Thyroid gland (tissue), 4 donors: ENCODE measurements at regions not wholly inside any gene's neighbourhood (a gene's known extent, or its start where the extent isn't known, plus 50 kb on each side); places are given as distances from the start of the nearest gene placed in this dataset.

ENCODE experiments used
- DNase-seq, 2 donors: peaks; one replicate each; pipeline ENCODE4 v3.0.0-alpha.2; 2019
- H3K27ac ChIP-seq, 3 donors: fragments of 200-600 bp; sonication (generic); 1 replicate in 2 of 3; 2 replicates in 1 of 3; pipeline ENCODE4 v1.5.1; 2016 to 2019; ENCODE audit warnings: mild to moderate bottlenecking in 1 of 3, moderate library complexity in 1 of 3
- H3K27me3 ChIP-seq: fragments of 200-600 bp; sonication (generic); one replicate; pipeline ENCODE4 v1.5.1; 2019
- H3K36me3 ChIP-seq, 2 donors: fragments of 200-600 bp; sonication (generic); one replicate each; pipeline ENCODE4 v1.5.1; 2016 to 2019
- H3K4me1 ChIP-seq, 2 donors: fragments of 200-600 bp; sonication (generic); one replicate each; pipeline ENCODE4 v1.5.1; 2017 to 2019
- H3K4me3 ChIP-seq, 3 donors: fragments of 200-600 bp; sonication (generic); replicated peaks in 1 of 3; 1 replicate in 2 of 3; 2 replicates in 1 of 3; pipeline ENCODE4 v1.5.1; 2016; ENCODE audit warnings: mild to moderate bottlenecking in 1 of 3
- H3K9me3 ChIP-seq: fragments of 200-600 bp; sonication (generic); one replicate; pipeline ENCODE4 v1.5.1; 2017
- POLR2A ChIP-seq, 2 donors: fragments of 450-650 bp; IDR thresholded peaks; one replicate each; pipeline ENCODE4 v1.6.1; 2017; ENCODE audit warnings: antibody characterized with exemption in 2 of 2, mild to moderate bottlenecking in 2 of 2, moderate library complexity in 1 of 2
- WGBS, 2 donors: methylation state at CpG; one replicate each; pipeline ENCODE4 v1.1.5; 2017; 5-methylcytosine and 5-hydroxymethylcytosine counted together
- intact Hi-C: fragments of 100-400 bp; cut with DNase I; formaldehyde crosslinking; loops from one replicate; pipeline ENCODE4 v1.15.1; 2023
- TF ChIP-seq, protein P1 (sequence below), 6 experiments: fragments of 200-600 bp in 3 of 6; fragments of 450-650 bp in 3 of 6; sonication (generic) in 3 of 6; IDR thresholded peaks; one replicate each; pipeline ENCODE4 v1.5.1; 2016 to 2019; ENCODE audit warnings: antibody characterized with exemption in 6 of 6, mild to moderate bottlenecking in 2 of 6, inconsistent platforms in 1 of 6, moderate library complexity in 1 of 6

DNA sequence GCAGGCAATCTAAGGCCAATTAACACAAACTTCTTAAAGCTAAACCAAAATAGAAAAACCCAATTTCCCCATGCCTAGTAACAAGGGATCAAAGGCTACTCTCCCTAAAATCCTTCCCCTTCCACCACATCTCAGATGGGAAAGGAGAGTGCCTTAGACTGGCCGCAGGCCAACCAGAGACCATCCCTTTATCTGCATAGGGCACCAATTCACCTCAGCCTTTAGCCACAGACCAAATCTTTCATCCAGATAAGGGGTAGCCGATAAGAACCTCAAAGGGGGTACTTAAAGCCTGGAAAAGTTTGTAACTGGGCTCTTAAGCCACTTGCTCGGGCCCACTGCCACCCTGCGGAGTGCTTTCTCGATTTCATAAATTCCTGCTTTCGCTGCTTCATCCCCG, 68.3 kb downstream of the TEX13C start:
- TF ChIP-seq POLR2A (IDR thresholded peaks at IDR 0.05): no peak
- TF ChIP-seq, protein P1, sequence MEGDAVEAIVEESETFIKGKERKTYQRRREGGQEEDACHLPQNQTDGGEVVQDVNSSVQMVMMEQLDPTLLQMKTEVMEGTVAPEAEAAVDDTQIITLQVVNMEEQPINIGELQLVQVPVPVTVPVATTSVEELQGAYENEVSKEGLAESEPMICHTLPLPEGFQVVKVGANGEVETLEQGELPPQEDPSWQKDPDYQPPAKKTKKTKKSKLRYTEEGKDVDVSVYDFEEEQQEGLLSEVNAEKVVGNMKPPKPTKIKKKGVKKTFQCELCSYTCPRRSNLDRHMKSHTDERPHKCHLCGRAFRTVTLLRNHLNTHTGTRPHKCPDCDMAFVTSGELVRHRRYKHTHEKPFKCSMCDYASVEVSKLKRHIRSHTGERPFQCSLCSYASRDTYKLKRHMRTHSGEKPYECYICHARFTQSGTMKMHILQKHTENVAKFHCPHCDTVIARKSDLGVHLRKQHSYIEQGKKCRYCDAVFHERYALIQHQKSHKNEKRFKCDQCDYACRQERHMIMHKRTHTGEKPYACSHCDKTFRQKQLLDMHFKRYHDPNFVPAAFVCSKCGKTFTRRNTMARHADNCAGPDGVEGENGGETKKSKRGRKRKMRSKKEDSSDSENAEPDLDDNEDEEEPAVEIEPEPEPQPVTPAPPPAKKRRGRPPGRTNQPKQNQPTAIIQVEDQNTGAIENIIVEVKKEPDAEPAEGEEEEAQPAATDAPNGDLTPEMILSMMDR (IDR thresholded peaks at IDR 0.05): no peak
- no peak overlapping the region for H3K4me3 ChIP-seq
- no peak overlapping the region for H3K27ac ChIP-seq
- 68 to 80% methylated on average over 7 of the region's 7 CpGs for WGBS, 2 donors
- DNase-seq: no peak
- H3K27me3 ChIP-seq: no peaks in the 10 kb centered on the region
- H3K9me3 ChIP-seq: no peaks in the 10 kb centered on the region
- intact Hi-C loops: no loop called here
- H3K36me3 ChIP-seq: no peaks in the 10 kb centered on the region
- H3K4me1 ChIP-seq: no peaks in the 10 kb centered on the region

GRCh38 chrX:125394449-125394848, 74.8 kb downstream of the TEX13C start:
- intact Hi-C loops: no loop called here
- DNase-seq: no peak
- Histone ChIP-seq H3K4me3 (no peak overlapping the region), H3K27ac (no peak overlapping the region), H3K36me3 (no peaks in the 10 kb centered on the region), H3K4me1 (no peaks in the 10 kb centered on the region), H3K9me3 (no peaks in the 10 kb centered on the region), H3K27me3 (no peaks in the 10 kb centered on the region)
- WGBS, 2 donors: 76 to 79% methylated on average over 4 of the region's 4 CpGs
- TF ChIP-seq, protein P1 (IDR thresholded peaks at IDR 0.05): no peak
- no peak for TF ChIP-seq POLR2A (IDR thresholded peaks at IDR 0.05)

DNA sequence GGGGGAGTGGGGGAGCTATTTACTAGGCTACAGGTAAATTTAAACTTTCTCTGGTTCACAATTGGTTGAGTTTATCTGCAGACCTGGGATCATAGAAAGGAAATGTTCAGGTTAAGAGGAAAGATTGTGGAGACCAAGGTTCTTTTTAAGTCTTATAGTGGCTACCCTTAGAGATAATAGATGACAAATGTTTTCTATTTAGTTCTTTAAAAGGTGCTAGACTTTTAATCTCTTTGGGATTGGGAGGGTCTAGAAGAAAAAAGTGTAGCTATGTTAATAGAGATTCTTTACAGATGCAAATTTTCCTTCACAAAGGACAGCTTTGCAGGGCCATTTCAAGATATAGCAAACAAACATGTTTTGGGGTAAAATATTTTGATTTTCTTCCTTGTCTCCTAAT, 76.0 kb downstream of the TEX13C start:
- Histone ChIP-seq H3K36me3 (no peaks in the 10 kb centered on the region), H3K27me3 (no peaks in the 10 kb centered on the region), H3K9me3 (no peaks in the 10 kb centered on the region), H3K4me1 (no peaks in the 10 kb centered on the region), H3K4me3 (no peak overlapping the region), H3K27ac (no peak overlapping the region)
- no peak for TF ChIP-seq POLR2A (IDR thresholded peaks at IDR 0.05)
- TF ChIP-seq, protein P1 (IDR thresholded peaks at IDR 0.05): no peak
- intact Hi-C loops: no loop called here
- no peak for DNase-seq

DNA sequence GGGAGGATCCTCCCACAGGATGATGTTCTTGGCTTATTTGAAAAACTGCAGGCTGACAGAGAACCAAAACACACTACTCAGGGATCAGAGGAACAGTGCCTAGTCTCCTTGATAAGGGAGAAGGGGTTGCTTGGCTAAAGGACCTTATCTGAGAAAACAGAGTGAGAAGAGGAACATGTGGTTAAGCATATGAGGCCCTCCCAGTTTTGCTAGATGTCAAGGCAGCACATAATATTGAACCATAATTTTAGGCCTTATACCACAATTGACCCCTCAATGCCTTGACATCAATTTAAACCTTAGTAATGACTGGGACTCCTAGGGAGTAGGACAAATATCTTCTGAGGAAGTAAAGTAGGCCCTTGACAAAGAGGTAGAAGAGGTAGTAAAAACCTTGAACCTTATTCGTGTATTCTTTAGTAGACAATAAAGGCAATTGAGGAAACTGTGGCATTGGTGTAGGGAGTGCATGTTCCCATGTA, 79.3 kb downstream of the TEX13C start:
- intact Hi-C loops: no loop called here
- Histone ChIP-seq H3K4me3 (no peak overlapping the region), H3K27me3 (no peaks in the 10 kb centered on the region), H3K4me1 (no peaks in the 10 kb centered on the region), H3K9me3 (no peaks in the 10 kb centered on the region), H3K27ac (no peak overlapping the region), H3K36me3 (no peaks in the 10 kb centered on the region)
- WGBS, 2 donors: 73 to 100% methylated on average over 1 of the region's 1 CpG
- TF ChIP-seq, protein P1 (IDR thresholded peaks at IDR 0.05): no peak
- TF ChIP-seq POLR2A (IDR thresholded peaks at IDR 0.05): no peak
- no peak for DNase-seq

DNA sequence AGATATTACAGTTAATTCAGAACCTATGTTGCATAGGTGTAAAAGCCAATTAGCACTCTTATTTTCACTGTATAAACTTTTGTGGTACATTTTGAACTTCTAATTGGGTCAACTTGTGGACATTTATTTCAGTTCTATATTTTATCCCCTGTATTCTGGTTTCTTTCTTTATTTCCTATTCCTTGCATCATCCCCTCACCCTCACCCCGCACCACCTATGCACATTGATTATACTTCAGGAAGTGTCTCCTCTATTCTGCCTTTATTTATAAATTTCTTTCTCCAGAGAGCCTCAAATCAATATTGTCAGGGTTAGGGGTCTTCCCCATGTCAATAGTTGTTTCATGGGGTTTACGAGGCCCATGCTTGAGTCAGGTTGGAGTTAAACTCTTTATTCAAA, 83.1 kb downstream of the TEX13C start:
- no peaks in the 10 kb centered on the region for H3K9me3 ChIP-seq
- no peak for DNase-seq
- no peak overlapping the region for H3K4me3 ChIP-seq
- intact Hi-C loops: no loop called here
- H3K4me1 ChIP-seq: no peaks in the 10 kb centered on the region
- H3K27ac ChIP-seq: no peak overlapping the region
- H3K27me3 ChIP-seq: no peaks in the 10 kb centered on the region
- 98 to 100% methylated on average over 2 of the region's 2 CpGs for WGBS, 2 donors
- no peak for TF ChIP-seq POLR2A (IDR thresholded peaks at IDR 0.05)
- TF ChIP-seq, protein P1 (IDR thresholded peaks at IDR 0.05): no peak
- no peaks in the 10 kb centered on the region for H3K36me3 ChIP-seq
